ENCODE measurements at regions not wholly inside any gene's neighbourhood (a gene's known extent, or its start where the extent isn't known, plus 50 kb on each side); places are given as distances from the start of the nearest gene placed in this dataset.

DNA sequence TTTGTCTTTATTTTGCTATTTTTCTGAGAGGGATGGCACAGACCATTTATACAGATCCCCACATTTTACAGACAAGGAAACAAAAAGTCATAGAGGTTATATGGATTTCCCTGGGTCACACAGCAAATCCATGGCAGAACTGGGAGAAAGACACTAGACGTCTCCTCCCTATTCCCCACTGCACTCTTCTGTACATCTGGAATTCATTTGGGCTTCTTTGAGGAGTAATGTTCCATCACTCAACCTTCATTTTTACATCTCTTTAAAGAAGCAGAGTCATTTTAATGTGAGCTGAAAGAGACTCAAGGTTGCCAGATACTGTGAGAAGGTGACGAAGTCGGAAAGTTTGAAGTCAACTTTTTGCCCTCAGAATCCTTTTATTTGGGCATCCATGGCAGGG lies 207.3 kb downstream of the OTOR start:
- Histone ChIP-seq H3K36me3 (no peaks in the 10 kb centered on the region), H3K27ac (no peak overlapping the region), H3K9me3 (no peaks in the 10 kb centered on the region), H3K4me3 (no peak overlapping the region), H3K4me1 (no peaks in the 10 kb centered on the region), H3K27me3 (no peaks in the 10 kb centered on the region)
- no peak for TF ChIP-seq POLR2A (IDR thresholded peaks at IDR 0.05)
- TF ChIP-seq, protein P1, sequence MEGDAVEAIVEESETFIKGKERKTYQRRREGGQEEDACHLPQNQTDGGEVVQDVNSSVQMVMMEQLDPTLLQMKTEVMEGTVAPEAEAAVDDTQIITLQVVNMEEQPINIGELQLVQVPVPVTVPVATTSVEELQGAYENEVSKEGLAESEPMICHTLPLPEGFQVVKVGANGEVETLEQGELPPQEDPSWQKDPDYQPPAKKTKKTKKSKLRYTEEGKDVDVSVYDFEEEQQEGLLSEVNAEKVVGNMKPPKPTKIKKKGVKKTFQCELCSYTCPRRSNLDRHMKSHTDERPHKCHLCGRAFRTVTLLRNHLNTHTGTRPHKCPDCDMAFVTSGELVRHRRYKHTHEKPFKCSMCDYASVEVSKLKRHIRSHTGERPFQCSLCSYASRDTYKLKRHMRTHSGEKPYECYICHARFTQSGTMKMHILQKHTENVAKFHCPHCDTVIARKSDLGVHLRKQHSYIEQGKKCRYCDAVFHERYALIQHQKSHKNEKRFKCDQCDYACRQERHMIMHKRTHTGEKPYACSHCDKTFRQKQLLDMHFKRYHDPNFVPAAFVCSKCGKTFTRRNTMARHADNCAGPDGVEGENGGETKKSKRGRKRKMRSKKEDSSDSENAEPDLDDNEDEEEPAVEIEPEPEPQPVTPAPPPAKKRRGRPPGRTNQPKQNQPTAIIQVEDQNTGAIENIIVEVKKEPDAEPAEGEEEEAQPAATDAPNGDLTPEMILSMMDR (IDR thresholded peaks at IDR 0.05): no peak
- no peak for DNase-seq

DNA sequence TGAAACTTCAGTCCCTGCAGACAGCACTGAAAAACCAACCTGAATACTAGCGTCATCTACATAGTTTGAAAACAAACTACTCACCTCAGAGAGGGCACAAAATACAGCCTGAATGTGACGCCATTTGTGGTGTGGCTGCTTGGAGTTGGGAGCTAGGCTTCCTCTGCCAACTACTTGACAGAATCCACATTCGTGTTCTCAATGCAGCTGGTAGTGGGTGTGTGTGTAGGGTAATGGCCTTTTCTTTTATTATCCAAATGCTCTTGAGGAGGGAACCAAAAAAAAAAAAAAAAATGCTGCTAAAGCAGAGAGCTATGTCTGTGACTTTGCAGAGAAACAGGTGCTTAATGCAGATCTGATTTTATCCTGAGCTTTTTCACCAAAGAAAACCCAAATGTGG lies 207.8 kb downstream of the OTOR start:
- Histone ChIP-seq H3K36me3 (no peaks in the 10 kb centered on the region), H3K4me1 (no peaks in the 10 kb centered on the region), H3K4me3 (no peak overlapping the region), H3K27me3 (no peaks in the 10 kb centered on the region), H3K27ac (no peak overlapping the region), H3K9me3 (no peaks in the 10 kb centered on the region)
- TF ChIP-seq, protein P1 (IDR thresholded peaks at IDR 0.05): no peak
- no peak for TF ChIP-seq POLR2A (IDR thresholded peaks at IDR 0.05)
- DNase-seq: no peak

DNA sequence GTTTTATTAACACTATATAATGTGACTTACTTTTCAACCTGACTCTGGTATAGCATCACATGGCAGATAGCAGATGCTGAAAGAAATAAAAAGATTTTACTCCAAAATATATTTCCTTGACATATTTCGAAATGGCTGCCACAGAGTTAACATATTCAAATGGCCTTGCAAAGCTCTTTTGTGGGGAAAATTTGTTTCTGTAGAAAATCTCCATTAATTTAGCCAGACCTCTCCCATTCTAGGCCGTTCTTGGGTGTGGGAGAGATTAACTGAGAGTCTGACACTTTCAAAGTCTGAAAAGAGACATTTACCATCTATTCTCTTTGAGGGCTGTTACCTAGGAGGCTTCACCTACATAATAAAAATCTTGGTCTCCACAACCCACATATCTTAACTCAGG lies 217.2 kb downstream of the OTOR start:
- Histone ChIP-seq H3K4me3 (no peak overlapping the region), H3K9me3 (no peaks in the 10 kb centered on the region), H3K36me3 (no peaks in the 10 kb centered on the region), H3K27ac (no peak overlapping the region), H3K27me3 (no peaks in the 10 kb centered on the region), H3K4me1 (no peaks in the 10 kb centered on the region)
- no peak for DNase-seq
- TF ChIP-seq, protein P1 (IDR thresholded peaks at IDR 0.05): no peak
- TF ChIP-seq POLR2A (IDR thresholded peaks at IDR 0.05): no peak

DNA sequence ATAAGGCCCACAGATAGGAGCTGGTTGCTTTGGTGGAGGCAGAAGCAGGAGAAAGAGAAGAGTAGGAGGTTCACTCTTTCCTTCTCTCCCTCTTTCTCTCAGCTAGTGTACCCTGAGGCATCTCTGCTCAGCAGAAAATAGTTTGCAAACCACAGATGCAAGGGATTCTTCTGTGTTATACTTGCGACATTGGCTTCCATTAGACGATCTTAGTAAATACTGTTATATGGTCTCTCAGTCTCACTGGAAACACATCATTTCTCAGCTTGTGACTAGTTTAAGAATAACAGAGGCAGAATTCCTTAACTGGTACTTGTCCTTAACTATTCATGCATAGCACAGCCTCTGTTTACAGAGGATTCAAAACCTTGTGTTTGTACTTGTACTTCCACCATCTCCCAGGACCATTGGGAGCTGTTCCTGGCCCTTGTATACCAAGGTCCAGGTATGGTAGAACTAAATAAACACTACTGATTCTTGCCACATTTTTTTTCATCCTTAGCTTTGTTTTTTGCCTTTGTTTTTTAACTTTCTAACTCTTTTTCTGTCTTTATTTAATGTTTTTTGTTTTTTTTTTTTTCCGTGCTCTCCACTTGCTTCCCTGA lies 218.2 kb downstream of the OTOR start:
- no peak for TF ChIP-seq POLR2A (IDR thresholded peaks at IDR 0.05)
- TF ChIP-seq, protein P1 (IDR thresholded peaks at IDR 0.05): no peak
- no peaks in the 10 kb centered on the region for H3K4me1 ChIP-seq
- no peak overlapping the region for H3K4me3 ChIP-seq
- DNase-seq: no peak
- H3K27me3 ChIP-seq: no peaks in the 10 kb centered on the region
- no peaks in the 10 kb centered on the region for H3K36me3 ChIP-seq
- no peaks in the 10 kb centered on the region for H3K9me3 ChIP-seq
- H3K27ac ChIP-seq: no peak overlapping the region

DNA sequence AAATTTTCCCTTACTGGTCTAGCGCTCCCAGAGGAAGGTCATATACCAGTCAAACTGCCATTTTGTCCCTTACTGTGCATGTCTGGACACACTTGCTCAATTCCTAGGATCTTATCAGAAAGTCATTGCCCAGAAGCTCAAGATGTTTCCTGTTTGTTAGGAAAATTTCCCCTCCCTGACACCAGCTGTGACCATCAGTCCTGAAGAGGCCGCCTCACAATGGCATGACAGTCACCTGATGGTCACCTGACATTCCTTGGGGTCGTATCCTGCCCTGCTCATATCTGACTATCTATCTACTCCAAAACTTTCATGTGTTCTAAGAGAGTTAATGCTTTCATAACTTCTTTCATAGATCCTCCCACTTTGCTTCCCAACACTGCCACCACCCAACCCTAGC lies 219.9 kb downstream of the OTOR start:
- no peaks in the 10 kb centered on the region for H3K9me3 ChIP-seq
- H3K4me3 ChIP-seq: no peak overlapping the region
- no peak for DNase-seq
- no peak for TF ChIP-seq POLR2A (IDR thresholded peaks at IDR 0.05)
- TF ChIP-seq, protein P1 (IDR thresholded peaks at IDR 0.05): no peak
- no peak overlapping the region for H3K27ac ChIP-seq
- no peaks in the 10 kb centered on the region for H3K27me3 ChIP-seq
- H3K4me1 ChIP-seq: no peaks in the 10 kb centered on the region
- H3K36me3 ChIP-seq: no peaks in the 10 kb centered on the region

DNA sequence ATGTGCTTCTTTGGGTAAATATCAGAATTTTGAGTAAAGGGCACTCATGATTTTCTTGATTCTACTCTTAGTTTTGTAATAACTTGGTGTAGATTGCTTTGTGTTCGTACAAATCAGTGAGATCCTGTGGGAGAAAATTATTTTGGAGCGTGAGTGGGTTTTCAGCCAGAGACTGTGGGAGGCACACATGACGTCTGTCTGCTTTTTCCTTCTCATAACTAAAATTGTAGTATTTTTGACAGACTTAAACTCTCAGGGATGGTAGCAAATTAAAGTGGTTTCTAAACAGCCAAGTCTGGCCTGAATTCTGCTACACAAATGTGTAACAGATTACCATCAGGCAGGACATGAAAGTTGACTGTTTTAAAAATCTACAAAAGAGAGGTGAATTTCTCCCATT lies 222.6 kb downstream of the OTOR start:
- Histone ChIP-seq H3K27ac (no peak overlapping the region), H3K4me3 (no peak overlapping the region), H3K36me3 (no peaks in the 10 kb centered on the region), H3K4me1 (no peaks in the 10 kb centered on the region), H3K27me3 (no peaks in the 10 kb centered on the region), H3K9me3 (no peaks in the 10 kb centered on the region)
- no peak for DNase-seq
- TF ChIP-seq POLR2A (IDR thresholded peaks at IDR 0.05): no peak
- TF ChIP-seq, protein P1 (IDR thresholded peaks at IDR 0.05): no peak

Measured in Peyer's patch (tissue), 4 donors.